Pulmonary artery endothelial cell (primary cell): ENCODE measurements at regions not wholly inside any gene's neighbourhood (a gene's known extent, or its start where the extent isn't known, plus 50 kb on each side); places are given as distances from the start of the nearest gene placed in this dataset.
A peak's percentile ranks its signal among the peaks of the same experiment; 100 is the strongest.
"Not testable (repeated sequence)": the region's sequence is repeated elsewhere in the genome, so short reads cannot be mapped to it uniquely, and the experiment has no call there.

Experiments used
- DNase-seq: peaks from one replicate; pipeline ENCODE4 v3.0.0-alpha.2; 2011; ENCODE audit warnings: low read depth, low spot score

DNA sequence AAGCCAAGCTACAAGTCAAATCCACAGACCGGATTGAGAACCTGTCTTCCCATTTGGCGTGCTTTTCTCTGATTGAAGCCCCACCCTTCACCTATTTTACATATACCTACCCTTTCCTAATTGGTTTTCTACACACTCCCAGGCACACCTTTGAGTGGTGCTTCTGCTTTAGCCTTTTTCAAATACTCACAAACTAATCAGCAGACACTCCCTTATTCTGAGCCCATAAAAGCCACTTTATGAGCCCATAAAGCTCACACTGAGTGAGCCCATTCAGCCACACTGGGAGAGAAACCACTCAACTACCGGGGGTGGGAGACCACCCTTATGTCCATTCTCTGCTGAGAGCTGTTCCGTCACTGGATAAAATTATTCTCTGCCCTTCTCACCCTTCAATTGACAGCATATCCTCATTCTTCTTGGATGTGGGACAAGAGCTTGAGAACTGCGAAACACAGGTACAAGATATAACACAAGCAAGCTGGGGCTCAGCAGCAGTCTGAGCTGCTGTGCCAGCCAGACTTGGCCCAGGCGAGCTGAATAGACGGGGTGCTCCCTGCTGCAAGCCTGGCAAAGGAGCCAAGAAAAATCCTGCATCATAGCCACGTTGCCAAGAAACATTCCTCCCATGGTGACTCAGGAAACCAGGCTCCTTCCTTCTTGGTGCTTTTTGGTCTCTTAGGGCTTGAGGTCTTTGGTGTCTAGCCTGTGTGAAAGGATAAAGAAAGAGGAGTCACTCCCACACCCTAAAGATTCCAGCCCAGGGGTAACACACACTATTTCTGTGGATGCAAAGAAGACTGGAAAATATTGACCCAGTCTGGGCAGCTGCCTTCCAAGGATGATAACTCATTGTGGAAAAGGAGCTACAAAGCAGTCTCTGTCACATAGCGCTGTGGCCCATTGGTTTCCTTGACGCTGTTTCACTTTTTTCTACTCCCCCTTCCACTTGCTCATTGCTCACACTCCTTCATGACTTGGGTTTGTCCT, 609.7 kb downstream of the MCTP2 start:
- DNase-seq: peak; percentile 58

DNA sequence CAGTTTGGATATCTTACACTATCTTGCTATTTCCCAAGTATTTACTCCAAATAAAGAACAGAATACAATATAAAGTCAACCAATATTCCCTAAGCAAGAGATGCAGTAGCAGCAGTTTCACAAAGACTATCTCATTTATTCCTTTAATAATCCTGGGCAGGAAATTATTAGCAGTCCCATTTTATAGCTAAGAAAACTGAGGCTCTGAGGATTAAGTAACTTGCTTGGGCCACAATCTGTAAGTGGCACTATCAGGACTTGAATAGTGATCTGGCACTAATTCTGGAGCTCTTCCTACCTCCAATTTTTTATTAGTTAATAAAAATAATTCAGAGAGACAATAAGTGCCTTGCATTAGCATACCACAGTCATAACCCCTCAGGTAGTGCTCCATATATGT, 611.7 kb downstream of the MCTP2 start:
- no peak for DNase-seq

DNA sequence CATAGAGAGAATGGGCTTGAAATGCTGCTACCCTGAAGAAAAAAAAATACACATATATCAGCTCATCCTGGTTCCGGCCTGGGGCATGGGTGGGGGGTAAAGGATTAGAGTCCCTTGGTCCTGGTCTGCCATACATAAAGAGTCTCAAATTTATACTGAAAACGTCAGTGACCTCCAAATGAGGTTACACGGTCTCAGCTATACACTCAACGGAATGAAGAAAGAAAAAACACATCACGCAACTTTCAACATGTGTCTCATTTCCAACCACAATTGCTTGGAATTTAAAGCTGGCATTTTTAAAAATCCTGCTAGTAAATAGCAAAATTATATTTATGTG, 612.8 kb downstream of the MCTP2 start:
- no peak for DNase-seq

DNA sequence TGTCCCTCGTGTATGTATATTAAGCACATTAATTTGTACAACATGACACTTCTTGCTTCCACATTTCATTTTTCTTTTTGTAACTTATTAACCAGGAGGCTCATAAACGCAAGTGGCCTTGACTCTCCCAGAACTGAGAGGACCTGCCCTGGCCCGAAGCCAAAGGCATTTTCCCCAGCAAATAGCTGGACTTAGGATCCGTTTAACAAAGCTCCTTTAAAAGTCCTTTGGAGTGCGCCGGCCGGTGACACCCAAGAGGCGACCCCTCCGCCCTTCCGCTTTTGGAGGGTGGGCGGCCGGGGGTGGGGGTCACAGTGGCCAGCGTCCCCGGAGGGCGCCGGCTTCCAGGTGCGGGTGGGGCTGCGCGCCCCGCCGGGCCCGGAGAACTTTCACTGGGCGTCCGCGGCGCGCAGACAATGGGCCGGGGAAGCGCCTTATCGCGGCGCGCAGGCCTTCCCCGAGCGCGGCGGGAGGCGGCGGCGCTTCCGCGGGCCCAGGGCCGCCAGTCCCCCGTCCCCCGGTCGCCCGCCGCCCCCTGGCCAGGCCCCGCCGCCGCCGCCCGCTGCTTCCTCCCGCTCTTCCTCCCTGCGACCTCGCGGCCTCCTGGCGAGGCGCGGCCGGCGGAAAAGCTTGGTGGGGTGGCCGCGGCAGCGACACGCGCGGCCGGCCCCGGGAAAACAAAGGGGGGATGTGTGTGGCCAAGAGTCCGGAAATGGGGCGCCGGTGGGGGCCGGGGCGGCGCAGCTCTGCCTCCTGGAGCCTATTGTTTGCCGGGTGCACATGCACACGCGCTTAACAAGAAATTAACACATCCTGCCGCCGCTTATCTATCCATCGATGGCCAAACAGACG, 613.4 kb downstream of the MCTP2 start:
- DNase-seq: peak; percentile 95

DNA sequence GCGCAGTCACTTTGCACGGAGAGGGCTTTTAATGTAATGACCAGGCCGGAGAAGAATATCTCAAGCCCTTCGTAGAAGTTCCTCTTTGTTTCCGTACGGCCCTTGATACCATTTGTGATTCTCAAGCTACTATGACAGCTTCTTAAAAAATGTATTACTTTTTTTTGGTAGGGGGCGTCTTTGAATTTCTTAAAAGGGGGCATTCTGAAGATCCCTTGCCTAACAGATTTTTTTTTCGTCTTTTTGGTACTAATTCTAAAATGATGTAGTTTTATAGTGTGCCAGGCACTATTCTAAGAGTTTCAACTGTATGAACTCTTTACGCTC, 614.0 kb downstream of the MCTP2 start:
- DNase-seq: no peak

DNA sequence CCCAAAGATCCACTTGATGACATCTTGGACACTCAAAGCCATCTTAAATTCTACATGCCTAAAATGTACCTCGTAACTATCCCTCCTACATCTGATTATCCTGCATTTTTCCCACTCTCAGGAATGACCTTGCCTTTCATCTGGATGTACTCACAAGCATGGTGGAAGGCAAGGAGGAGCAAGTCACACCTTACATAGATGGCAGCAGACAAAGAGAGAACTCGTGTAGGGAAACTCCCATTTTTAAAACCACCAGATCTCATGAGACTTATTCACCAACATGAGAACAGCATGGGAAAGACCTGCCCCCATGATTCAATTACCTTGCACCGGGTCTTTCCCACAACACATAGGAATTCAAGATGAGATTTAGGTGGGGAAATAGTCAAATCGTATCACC, 616.0 kb downstream of the MCTP2 start:
- no peak for DNase-seq

DNA sequence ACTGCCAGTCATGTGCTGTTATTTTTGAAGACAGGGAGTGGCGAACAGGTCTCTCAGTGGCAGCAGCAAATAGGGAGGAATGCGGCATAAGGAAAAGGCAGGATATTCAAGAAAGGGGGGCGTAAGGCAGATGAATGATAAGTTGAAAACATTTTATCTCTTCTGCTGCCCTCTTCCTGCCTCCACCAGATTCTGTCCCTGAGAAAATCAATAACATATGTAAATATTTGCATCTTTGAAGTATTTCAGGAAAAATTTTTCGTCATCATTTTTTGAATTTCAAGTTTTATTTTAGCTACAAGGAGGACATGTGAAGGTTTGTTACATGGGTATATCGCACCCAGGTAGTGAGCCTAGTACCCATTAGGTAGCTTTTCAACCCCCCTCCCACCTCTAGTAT, 616.7 kb downstream of the MCTP2 start:
- no peak for DNase-seq

DNA sequence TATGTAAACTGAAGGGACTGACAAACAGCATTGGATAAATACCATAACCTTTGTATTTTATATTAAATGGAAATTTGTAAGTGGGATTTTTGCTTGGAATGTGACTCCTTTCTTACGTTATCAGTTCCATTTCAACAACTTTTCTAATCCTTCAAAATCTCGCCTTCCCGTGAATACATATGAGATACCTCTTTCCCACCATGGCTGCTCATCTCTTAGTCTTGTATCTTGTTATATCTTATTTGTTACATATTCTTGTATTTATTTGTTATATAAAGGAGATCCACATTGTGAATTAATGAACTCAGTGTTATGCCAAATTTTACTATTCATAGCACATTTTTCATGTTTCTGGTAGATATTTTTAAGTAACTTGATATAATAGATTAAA, 623.7 kb downstream of the MCTP2 start:
- no peak for DNase-seq

DNA sequence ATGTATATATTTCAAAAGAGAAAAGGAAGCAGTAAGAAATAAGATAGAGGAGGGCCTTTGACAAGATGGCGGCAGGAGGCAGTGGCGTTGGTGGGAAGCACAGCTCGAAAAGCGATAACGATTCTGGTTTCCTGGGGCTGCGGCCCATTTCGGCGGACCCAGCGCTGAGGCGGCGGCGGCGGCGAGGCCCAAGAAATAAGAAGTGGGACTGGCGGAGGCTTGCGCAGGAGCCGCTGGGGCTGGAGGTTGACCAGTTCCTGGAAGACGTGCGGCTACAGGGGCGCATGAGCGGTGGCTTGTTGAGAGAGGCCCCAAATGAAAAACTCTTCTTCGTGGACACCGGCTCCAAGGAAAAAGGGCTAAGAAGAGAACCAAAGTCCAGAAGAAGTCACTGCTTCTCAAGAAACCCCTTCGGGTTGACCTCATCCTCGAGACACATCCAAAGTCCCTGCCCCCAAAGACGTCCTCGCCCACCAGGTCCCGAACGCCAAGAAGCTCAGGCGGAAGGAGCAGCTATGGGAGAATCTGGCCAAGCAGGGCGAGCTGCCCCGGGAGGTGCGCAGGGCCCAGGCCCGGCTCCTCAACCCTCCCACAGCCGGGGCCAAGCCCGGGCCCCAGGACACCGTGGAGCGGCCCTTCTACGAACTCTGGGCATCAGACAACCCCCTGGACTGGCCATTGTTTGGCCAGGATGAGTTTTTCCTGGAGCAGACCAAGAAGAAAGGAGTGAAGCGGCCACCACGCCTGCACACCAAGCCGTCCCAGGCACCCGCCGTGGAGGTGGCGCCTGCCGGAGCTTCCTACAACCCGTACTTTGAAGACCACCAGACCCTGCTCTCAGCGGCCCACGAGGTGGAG, 624.3 kb downstream of the MCTP2 start:
- DNase-seq: no peak

DNA sequence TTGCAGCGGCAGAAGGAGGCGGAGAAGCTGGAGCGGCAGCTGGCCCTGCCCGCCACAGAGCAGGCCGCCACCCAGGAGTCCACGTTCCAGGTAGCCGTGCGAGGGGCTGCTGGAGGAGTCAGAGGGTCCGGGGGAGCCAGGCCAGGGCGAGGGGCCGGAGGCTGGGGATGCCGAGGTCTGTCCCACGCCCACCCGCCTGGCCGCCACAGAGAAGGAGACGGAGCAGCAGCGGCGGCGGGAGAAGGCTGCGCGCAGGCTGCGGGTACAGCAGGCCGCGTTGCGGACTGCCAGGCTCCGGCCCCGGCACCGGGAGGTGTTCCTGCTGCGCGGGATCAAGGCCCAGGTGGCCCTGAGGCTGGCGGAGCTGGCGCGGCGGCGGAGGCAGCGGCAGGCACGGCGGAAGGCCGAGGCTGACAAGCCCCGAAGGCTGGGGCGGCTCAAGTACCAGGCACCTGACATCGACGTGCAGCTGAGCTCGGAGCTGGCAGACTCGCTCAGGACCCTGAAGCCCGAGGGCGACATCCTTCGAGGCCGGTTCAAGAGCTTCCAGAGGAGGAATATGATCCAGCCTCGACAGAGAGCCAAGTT, 625.0 kb downstream of the MCTP2 start:
- no peak for DNase-seq

DNA sequence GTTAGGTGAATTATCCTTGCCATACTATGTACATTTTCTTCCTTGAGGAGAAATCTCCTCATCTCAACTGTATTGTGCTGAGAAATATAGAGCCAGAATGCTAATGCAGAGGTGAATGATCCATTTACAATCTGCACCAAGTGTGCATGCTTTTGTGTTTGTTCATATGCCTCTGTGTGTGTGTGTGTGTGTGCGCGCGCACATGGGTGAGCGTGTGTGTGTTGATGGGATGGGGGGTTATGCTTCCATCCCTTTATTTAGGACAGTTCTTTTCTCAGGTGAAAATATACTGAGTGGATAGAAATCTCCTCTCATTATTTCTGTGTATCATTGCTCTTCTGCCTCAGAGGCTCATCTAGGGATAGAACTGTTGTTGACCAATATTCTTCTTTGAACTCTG, 626.1 kb downstream of the MCTP2 start:
- no peak for DNase-seq

DNA sequence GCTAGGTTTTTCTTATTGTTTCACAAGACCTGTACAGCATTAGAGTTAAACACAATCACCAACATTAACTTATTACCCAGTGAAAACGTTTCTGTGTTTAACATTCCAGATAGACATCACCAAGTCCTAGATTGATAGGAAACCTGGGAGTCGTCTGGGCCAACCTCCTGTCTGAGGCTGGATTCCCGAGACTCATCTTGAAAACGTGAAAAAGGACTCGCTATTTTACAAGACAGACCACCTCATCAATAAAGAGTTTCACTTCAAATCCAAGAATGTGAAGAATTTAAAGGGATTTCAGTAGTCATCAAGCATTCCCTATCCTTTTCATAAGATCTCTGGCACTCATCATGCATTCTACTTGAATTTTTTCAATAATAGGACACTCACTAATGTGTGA, 626.6 kb downstream of the MCTP2 start:
- no peak for DNase-seq

DNA sequence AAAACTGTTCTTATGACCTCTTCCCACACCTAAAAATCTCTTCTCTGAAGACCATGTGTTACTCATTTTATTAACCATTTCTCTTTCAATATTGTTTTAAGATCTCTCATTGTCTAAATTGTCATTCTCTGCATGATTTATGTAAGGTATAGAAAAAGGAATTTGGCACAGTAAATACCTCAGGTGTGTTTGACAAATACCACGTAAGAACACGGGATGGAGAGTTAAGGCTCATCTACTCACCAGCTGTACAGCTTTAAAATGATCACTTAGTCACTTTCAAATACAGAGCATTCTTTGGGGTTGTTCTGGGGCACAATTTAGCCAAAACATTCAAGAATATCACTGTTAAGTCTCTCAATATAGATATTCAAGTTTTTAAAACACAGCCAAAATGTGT, 627.1 kb downstream of the MCTP2 start:
- DNase-seq: no peak

DNA sequence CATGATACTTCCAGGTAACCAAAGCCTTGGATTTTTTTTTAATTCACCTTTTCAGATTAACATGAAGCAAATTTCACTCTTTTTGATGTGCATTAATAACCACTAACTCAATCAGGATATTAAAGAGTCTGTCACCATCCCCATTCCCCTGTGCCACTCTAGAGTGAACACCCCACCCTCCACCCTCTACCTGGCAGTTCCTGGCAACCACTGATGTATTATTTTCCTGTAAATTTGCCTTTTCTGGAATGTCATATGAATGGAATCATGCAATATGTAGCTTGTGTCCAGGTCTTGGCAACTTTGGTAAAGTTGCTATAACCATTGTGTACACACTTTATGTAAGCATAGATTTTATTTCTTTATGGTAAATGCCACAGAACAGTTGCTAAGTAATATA, 627.6 kb downstream of the MCTP2 start:
- DNase-seq: no peak

DNA sequence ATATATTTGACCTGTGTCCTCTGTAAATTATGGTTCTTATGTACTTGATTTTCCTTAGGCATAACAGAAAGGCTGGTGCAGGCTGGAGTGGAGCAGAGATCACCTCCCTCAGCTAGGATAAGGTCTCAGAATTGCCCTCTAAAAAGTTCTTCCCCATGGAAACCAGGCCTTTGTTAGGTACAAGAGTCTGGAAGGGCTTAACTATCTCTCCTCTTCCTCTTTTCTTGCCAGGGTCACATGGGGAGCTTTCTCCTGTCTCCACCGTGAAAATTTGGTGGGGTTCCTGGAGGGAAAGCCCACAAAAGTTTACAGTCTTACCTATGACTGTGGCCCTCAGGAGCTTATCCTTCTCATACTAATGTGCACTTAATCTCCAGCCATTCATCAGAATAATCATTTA, 633.2 kb downstream of the MCTP2 start:
- DNase-seq: no peak

DNA sequence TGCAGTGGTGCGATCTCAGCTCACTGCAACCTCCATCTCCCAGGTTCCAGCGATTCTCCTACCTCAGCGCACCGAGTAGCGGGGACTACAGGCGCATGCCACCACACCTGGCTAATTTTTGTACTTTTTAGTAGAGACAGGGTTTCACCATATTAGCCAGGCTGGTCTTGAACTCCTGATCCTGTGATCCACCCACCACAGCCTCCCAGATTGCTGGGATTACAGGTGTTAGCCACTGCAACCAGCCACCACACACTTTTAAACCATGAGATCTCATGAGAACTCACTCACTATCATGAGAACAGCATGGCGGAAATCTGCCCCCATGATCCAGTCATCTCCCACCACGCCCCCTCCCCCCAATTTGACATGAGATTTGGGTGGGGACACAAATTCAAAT, 636.9 kb downstream of the MCTP2 start:
- not testable (repeated sequence) for DNase-seq

DNA sequence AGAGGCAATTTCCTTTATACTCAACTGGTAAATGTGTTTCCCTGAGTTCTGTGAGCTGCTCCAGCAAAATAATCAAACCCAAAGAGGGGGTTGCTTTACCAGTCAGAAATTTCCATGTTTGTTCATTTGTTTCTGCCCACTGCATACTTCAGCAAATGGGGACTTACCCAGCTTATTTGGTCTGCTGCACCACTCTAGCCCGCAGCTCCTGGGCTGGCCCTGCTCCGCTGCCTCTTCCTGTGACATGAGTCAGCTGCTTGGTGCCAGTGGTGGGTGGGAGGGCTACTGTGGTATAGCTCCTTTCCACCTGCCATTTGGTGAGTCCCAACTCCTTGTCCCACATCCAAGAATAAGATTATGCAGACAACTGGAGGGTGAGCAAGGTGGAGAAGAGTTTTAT, 644.2 kb downstream of the MCTP2 start:
- no peak for DNase-seq

DNA sequence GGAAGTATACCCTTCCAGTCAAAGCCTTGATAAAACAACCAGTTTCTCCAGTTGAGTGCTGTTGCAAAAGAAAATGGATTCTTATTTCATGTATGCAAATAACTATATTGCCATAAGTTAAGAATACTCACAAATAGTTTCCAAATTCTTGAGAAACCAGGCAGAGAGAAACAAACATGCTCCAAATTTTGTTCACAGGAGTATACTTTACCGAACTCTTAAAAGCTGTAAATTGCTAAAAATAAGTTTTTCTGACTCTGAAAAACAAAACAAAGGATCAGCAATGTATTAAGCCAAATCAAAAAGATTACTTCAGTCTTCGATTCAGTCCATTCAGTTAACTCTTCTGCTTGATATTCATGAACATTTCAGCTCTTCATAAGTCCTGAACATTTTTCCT, 646.5 kb downstream of the MCTP2 start:
- DNase-seq: no peak

DNA sequence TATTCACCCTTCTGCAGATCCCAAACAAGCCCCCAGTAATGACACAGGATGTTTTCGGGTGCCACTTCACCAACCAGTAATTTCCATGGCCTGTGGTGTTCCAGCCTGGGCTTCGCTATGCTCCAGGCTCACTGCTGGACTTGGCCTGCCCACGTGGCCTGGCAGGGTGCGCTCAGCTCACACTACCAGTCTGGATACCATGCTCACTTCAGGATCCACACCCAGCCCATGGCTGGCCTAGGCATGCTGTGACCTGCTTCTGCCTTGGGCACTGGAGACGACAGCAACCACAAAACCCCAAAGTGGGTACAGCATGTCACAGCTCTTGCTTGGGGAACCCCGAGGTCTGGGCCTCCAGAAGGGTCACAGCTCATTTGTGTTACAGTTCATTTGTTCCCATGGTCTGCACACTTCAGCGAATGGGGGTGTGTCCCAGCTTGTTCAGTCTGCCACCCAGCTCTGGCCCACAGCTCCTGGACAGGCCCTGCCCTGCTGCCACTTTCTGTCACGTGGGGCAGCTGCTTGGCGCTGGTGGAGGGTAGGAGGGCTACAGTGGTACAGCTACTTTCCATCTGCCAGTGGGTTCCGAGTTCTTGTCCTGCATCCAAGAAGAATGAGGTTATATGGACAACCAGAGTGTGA, 650.8 kb downstream of the MCTP2 start:
- no peak for DNase-seq

DNA sequence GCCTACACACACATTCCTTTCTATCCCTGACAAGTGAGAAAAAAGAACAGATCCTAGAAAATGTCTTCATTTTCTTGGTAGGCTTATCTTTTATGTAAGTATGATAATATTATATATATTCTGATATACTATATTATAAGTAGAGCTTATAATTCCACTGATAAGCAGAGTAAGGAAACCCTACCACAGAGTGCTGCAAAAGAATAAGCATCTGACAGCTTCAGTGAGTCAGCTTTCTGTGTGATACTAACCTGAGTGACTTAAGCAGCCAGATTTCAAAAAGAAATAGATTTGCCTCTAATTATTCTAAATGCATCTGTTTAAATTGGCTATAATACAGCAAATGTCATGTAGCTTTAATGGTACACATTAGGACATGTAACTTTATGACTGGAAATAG, 656.0 kb downstream of the MCTP2 start:
- no peak for DNase-seq

DNA sequence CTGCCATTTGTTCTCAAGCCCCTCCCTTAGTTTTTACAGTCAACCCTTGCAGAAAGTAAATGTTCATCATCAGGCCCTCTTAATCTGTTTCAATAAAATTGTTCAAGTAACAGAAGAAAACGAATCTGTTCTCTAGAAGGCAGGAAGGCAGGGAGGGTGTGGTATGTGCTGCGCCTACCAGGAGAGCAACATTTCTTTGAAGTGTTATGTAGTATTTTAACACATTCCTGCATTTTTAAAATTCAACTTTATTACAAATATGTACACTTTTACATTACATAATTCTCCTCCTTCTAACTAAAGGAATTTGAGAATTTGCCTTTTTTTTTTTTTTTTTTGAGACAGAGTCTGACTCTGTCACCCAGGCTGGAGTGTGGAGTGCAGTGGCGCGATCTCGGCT, 657.8 kb downstream of the MCTP2 start:
- no peak for DNase-seq
